HG03521 (cell line): ENCODE measurements at regions not wholly inside any gene's neighbourhood (a gene's known extent, or its start where the extent isn't known, plus 50 kb on each side); places are given as distances from the start of the nearest gene placed in this dataset.
"Not testable (repeated sequence)": the region's sequence is repeated elsewhere in the genome, so short reads cannot be mapped to it uniquely, and the experiment has no call there.

Experiments
- ATAC-seq: cut with Tn5 transposase; IDR thresholded peaks from one replicate; pipeline ENCODE4 v1.9.1; 2021; ENCODE audit warnings: mild to moderate bottlenecking, moderate library complexity; ENCODE audit not compliant: unreplicated experiment

GRCh38 chr9:86507212-86507630 lies 153.0 kb upstream of the TUT7 start:
- ATAC-seq, result no peak

- no peak for ATAC-seq
Observed at GRCh38 chr9:86503942-86504341, 149.7 kb upstream of the TUT7 start.

- ATAC-seq, result no peak
Observed at GRCh38 chr9:86503314-86503713, 149.1 kb upstream of the TUT7 start.

GRCh38 chr9:86500667-86501435 lies 146.6 kb upstream of the TUT7 start:
- ATAC-seq, result no peak

GRCh38 chr9:86500031-86500430 lies 145.8 kb upstream of the TUT7 start:
- no peak for ATAC-seq

GRCh38 chr9:86494644-86495111 lies 140.5 kb upstream of the TUT7 start:
- no peak for ATAC-seq

DNA sequence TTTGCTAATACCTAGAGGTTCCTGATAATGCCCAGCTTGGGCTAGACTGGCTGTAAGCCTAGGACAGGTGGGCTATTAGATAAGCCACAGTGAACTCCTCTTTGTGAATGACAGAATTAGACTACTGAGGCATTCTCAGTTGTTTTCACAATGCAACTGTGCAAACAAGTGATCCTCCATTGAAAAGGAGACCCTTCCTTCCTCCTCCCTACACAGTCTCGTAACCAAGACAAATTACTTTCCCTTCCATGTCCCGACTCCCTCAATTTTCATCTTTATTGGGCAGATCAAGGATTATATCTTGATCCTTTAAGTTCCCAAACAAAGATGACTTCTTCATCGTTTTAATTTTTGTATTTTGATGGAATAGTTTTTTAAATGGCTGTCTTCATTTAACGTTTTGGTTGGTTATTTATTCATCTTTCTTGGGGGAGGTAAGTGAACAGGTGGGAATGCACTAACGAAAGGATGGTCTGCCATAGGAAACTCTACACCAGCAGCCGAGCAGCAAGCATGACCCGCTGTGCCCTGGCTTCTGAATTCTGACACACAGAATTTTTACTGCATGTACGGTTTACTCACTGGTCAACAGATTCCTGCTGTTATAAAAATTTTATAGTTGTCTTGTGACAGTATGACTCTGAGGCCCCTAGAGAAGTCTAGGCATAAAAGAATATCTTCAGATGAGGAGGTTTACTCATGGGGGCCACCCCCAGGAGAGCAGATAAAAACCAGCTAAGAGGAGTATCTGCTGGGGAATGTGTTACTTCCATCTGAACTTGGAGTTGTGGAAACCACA lies 137.5 kb upstream of the TUT7 start:
- no peak for ATAC-seq

DNA sequence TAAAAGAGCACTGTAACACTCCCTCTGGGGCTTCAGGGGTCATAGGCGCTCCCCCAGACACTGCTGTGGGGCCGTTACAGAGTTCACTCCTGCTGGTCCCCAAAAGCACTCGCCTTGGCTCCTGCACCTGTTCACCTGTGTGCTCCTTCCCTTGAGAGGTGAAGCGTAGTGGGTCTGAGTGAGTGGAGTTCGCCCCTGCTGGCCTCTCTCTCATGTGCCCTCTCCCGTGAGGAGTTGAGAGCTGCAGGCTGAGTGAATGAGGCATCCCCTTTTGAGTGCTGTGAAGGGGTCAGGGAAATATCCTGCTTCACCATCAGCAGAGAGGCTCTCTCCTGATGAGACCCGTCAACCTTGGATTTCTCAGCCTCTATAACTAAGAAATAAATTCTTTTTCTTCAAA lies 134.6 kb upstream of the TUT7 start:
- ATAC-seq, result no peak

- no peak for ATAC-seq
Observed at GRCh38 chr9:86488345-86488744, 134.1 kb upstream of the TUT7 start.

DNA sequence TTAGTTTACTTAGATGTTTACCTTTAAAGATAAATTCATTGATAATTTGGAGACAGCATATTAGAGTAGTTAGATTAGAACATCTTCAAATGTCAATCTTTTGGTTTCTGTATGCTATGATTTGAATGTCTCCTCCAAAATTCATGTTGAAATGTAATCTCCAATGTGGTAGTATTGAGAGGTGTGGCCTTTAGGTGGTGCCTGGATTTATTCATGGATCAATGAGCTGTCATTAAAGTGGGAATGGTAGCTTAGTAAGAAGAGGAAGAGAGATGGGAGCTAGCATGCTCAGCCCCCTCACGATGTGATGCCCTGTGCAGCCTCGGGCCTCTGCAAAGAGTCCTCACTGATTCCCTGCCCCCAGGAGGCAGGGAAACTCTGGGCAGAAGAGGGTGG lies 133.6 kb upstream of the TUT7 start:
- ATAC-seq, result no peak

DNA sequence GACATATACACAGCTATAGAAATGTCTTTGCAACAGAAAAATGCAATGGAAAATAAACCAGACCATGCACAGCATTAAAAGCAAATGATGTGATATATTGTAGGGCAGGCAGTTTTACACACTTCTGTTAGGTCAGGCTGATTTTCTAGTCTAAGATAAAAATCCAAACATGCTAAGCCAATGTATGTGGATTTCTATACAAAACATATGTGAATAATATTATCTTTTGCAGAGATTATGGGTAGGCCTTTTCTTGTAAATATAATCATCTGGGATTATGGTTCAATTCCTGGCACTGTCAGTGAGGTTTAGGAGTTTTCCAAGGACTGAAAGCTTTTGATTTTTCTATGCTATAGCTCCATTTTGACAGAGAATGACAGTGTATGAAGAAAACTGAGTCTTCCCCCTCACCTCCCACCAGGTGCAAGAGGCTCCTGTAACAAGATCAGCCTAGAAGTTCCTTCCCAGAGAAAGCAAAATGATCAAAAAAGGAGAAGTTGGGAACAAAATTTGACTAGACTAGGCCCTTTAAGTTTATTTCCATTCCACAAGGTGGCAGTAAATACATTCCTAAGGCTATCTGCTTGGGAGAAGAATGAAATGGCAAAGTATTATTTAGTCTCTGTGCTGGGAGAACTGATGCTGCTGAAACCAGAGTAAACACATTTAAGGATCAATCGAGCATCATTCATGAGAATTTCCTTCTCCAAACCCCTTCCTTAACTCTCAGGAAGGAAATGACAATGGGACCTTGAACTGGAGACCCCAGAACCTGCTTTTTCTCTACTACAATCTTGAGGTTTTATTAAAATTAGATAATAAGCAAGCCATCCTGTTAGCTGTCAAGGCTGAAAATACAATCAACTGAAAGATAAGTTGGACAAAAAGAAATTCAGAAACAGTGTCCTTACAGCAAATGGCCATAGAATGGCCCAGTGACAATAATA lies 133.0 kb upstream of the TUT7 start:
- no peak for ATAC-seq

DNA sequence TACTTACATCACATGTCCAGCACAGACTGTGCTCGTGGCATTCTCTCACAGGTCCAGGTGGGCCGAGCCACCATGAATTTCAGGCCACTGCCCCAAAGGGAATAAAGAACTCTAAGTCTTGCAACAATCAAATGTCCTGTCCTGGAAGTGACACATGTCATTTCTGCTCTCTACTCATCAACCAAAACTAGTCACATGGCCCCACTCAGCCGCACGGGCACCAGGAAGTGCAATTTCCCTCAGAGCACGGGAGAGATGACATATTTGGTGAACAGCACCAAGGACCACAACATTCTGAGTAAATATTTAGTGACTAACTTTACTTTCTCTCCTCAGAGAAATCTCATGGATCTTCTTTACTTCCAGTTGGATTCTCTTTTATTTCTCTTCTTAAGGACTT lies 131.1 kb upstream of the TUT7 start:
- peak; percentile 67 for ATAC-seq

GRCh38 chr9:86483496-86483895 lies 129.3 kb upstream of the TUT7 start:
- no peak for ATAC-seq

- no peak for ATAC-seq
Observed at GRCh38 chr9:86481466-86481865, 127.3 kb upstream of the TUT7 start.

- not testable (repeated sequence) for ATAC-seq
Observed at GRCh38 chr9:86475255-86475654, 121.0 kb upstream of the TUT7 start.

- ATAC-seq, result no peak
Observed at GRCh38 chr9:86471171-86471815, 117.1 kb upstream of the TUT7 start.

DNA sequence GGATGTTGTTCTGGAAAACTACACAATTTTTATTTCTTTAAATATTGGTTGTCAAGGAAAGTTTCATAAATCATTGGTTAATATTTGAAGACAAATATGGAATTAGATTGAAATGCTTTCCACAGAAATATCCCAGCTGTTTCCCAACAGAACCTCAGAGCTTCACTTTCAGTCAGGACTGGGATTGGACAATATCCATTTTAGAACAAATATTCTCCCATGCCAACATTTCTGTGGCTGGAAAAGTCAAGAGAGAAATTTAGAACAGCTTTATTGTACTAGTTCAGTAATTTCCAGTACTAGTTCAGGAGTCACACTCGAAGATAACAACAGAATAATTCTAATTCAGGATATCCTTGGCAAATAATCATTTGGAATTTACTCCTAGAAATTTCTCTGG lies 116.1 kb upstream of the TUT7 start:
- ATAC-seq, result no peak

GRCh38 chr9:86469476-86470250 lies 115.5 kb upstream of the TUT7 start:
- ATAC-seq, result no peak

- ATAC-seq, result no peak
Observed at GRCh38 chr9:86464242-86464641, 110.0 kb upstream of the TUT7 start.
